GM12878 (cell line): ENCODE measurements at regions not wholly inside any gene's neighbourhood (a gene's known extent, or its start where the extent isn't known, plus 50 kb on each side); places are given as distances from the start of the nearest gene placed in this dataset.

ENCODE experiments used
- ATAC-seq: fragments of 200-7000 bp; cut with Tn5 transposase; 3 replicates; pipeline ENCODE4 v1.9.1; 2020; ENCODE audit warnings: mild to moderate bottlenecking, moderate library complexity
- BruUV-seq: library from RNA; stranded (reverse); fragments of 400-500 nt; replicated peaks from 2 replicates; lab custom pipeline; 2021; lab: Mats Ljungman, UMichigan
- CTCF ChIA-PET: fragments of 300-600 bp; sonication (Branson Sonifier 250); formaldehyde crosslinking; extraction: SDS; loops from one replicate; lab custom pipeline; 2021; ENCODE audit warnings: inconsistent platforms; lab: Yijun Ruan, JAX
- POLR2A ChIA-PET: fragments of 350-600 bp; formaldehyde crosslinking; extraction: SDS; loops from one replicate; lab custom pipeline; 2021; ENCODE audit warnings: inconsistent platforms; lab: Charles Lee
- RAD21 ChIA-PET: fragments of 300-600 bp; sonication (Branson Sonifier 250); formaldehyde crosslinking; loops from one replicate; lab custom pipeline; 2023; ENCODE audit warnings: antibody characterized with exemption; ENCODE audit not compliant: unreplicated experiment; lab: Charles Lee
- SMC1A ChIA-PET: fragments of 300-600 bp; sonication (Branson Sonifier 250); formaldehyde crosslinking; loops from one replicate; lab custom pipeline; 2023; ENCODE audit not compliant: unreplicated experiment, uncharacterized antibody; lab: Charles Lee
- DNase-seq: peaks from one replicate; pipeline ENCODE4 v3.0.0-alpha.2; 2011; ENCODE audit warnings: low read depth, low spot score
- FAIRE-seq: peaks from 3 replicates; lab custom pipeline; 2011; peaks lifted over from hg19 to GRCh38; lab: Jason Lieb, UNC
- H2AFZ ChIP-seq: 2 replicates; pipeline ENCODE4 v1.6.0; 2011; ENCODE audit warnings: low read depth, low read length, control low read depth; ENCODE audit not compliant: control insufficient read depth
- H3K27ac ChIP-seq: 2 replicates; pipeline ENCODE4 v1.5.1; 2011; ENCODE audit warnings: control low read depth; ENCODE audit not compliant: control insufficient read depth, insufficient read depth
- H3K27me3 ChIP-seq, 2 experiments: replicated peaks in 1 of 2; 2 replicates each; pipeline versions ENCODE4 v1.6.0 to v1.6.1; 2011; ENCODE audit warnings: low read length in 1 of 2; ENCODE audit not compliant: control insufficient read depth in 2 of 2, insufficient read depth in 2 of 2
- H3K36me3 ChIP-seq, 2 experiments: 2 replicates each; pipeline ENCODE4 v1.5.1; 2011; ENCODE audit warnings: low read length in 1 of 2; ENCODE audit not compliant: control insufficient read depth in 2 of 2, insufficient read depth in 2 of 2
- H3K4me1 ChIP-seq: 2 replicates; pipeline ENCODE4 v1.6.1; 2011; ENCODE audit warnings: mild to moderate bottlenecking, low read length, moderate library complexity, mixed read lengths; ENCODE audit not compliant: control insufficient read depth, insufficient read depth
- H3K4me2 ChIP-seq: 2 replicates; pipeline ENCODE4 v1.6.0; 2011; ENCODE audit warnings: control low read depth; ENCODE audit not compliant: control insufficient read depth, insufficient read depth
- H3K4me3 ChIP-seq: fragments of 200-600 bp; sonication (generic); 2 replicates; pipeline ENCODE4 v1.5.1; 2016
- H3K79me2 ChIP-seq: 2 replicates; pipeline ENCODE4 v1.6.0; 2011; ENCODE audit warnings: low read length; ENCODE audit not compliant: control insufficient read depth, insufficient read depth
- H3K9ac ChIP-seq: 2 replicates; pipeline ENCODE4 v1.8.0; 2011; ENCODE audit warnings: low read length, control low read depth, mixed read lengths; ENCODE audit not compliant: control insufficient read depth, insufficient read depth
- H3K9me3 ChIP-seq: replicated peaks from 3 replicates; pipeline ENCODE4 v1.5.1; 2011; ENCODE audit warnings: mild to moderate bottlenecking, low read length; ENCODE audit not compliant: control insufficient read depth, insufficient read depth
- H4K20me1 ChIP-seq: 2 replicates; pipeline ENCODE4 v1.6.0; 2011; ENCODE audit not compliant: control insufficient read depth, insufficient read depth
- BACH1 ChIP-seq: fragments of 450-650 bp; IDR thresholded peaks from 2 replicates; pipeline ENCODE4 v1.6.1; 2017; ENCODE audit warnings: mild to moderate bottlenecking, borderline replicate concordance
- CEBPZ ChIP-seq: fragments of 150-350 bp; IDR thresholded peaks from 2 replicates; pipeline ENCODE4 v1.6.1; 2016; ENCODE audit warnings: low read depth, low read length
- DPF2 ChIP-seq: fragments of 450-650 bp; IDR thresholded peaks from 2 replicates; pipeline ENCODE4 v1.6.1; 2017; ENCODE audit warnings: mild to moderate bottlenecking
- HDGF ChIP-seq: fragments of 450-650 bp; IDR thresholded peaks from 2 replicates; pipeline ENCODE4 v1.6.1; 2016; ENCODE audit warnings: antibody characterized with exemption
- KDM1A ChIP-seq: fragments of 200-600 bp; sonication (generic); IDR thresholded peaks from 2 replicates; pipeline ENCODE4 v1.6.1; 2016; ENCODE audit warnings: borderline replicate concordance
- MTA3 ChIP-seq: IDR thresholded peaks from 2 replicates; pipeline ENCODE4 v1.6.1; 2012; ENCODE audit warnings: low read length, inconsistent platforms, borderline replicate concordance
- NRF1 ChIP-seq: conservative IDR thresholded peaks from 2 replicates; pipeline ENCODE4 v1.6.1; 2011; ENCODE audit warnings: mild to moderate bottlenecking, low read depth, low read length, improper control_type of control experiment
- RBBP5 ChIP-seq: fragments of 200-600 bp; sonication (generic); conservative IDR thresholded peaks from 2 replicates; pipeline ENCODE4 v1.6.1; 2016
- SUZ12 ChIP-seq: fragments of 200-600 bp; sonication (generic); IDR thresholded peaks from one replicate; pipeline ENCODE4 v1.6.1; 2018; ENCODE audit warnings: antibody characterized with exemption, mild to moderate bottlenecking; ENCODE audit not compliant: unreplicated experiment
- WRNIP1 ChIP-seq: IDR thresholded peaks from 2 replicates; pipeline ENCODE4 v1.6.1; 2011; ENCODE audit warnings: low read depth, low read length, improper control_type of control experiment, borderline replicate concordance
- WGBS: methylation state at CpG from one replicate; pipeline ENCODE4 v1.1.6; 2016; ENCODE audit warnings: low lambda C conversion rate; ENCODE audit not compliant: insufficient replicate concordance, insufficient coverage; ENCODE audit errors: missing lambda C conversion rate; 5-methylcytosine and 5-hydroxymethylcytosine counted together
- in situ Hi-C: fragments of 300-500 bp; cut with MboI; formaldehyde crosslinking; loops from 9 replicates; pipeline ENCODE4 v1.14.3; 2018; ENCODE audit warnings: mixed read lengths
- intact Hi-C: fragments of 100-400 bp; cut with micrococcal nuclease; formaldehyde crosslinking; loops from one replicate; pipeline ENCODE4 v1.14.2; 2022; ENCODE audit not compliant: unreplicated experiment
- TF ChIP-seq, protein P1 (sequence below): fragments of 450-650 bp; IDR thresholded peaks from 2 replicates; pipeline ENCODE4 v1.6.1; 2017; ENCODE audit warnings: mild to moderate bottlenecking
- TF ChIP-seq, protein P2 (sequence below): fragments of 450-650 bp; IDR thresholded peaks from 2 replicates; pipeline ENCODE4 v1.6.1; 2017; ENCODE audit warnings: borderline replicate concordance

DNA sequence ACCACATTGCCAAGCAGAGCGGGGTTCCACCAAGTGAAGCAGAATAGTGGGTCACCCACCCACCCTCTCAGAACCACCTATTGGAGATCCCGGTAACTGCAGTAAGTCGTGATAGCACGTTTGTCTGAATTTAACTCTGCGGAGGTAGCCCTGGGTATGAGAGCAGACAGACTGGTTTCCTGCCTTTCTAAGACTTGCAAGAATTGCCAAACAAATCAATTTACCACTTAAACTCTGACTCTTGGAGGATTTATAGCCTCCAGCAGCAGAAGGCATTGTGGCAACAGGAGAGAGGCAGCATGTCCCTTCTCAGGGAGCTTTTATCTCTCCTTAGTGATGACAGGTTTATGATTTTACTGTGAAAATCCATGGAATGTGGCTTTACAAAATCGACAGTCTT lies 287.9 kb upstream of the FMN2 start:
- no peaks in the 10 kb centered on the region for H3K27me3 ChIP-seq
- no peaks in the 10 kb centered on the region for H3K4me1 ChIP-seq
- BruUV-seq: no TSS peak
- no peak for FAIRE-seq
- H3K27ac ChIP-seq: no peak overlapping the region
- no peak overlapping the region for H3K4me2 ChIP-seq
- TF ChIP-seq DPF2: no peak
- no peak for TF ChIP-seq MTA3
- TF ChIP-seq RBBP5: no peak
- TF ChIP-seq, protein P1, sequence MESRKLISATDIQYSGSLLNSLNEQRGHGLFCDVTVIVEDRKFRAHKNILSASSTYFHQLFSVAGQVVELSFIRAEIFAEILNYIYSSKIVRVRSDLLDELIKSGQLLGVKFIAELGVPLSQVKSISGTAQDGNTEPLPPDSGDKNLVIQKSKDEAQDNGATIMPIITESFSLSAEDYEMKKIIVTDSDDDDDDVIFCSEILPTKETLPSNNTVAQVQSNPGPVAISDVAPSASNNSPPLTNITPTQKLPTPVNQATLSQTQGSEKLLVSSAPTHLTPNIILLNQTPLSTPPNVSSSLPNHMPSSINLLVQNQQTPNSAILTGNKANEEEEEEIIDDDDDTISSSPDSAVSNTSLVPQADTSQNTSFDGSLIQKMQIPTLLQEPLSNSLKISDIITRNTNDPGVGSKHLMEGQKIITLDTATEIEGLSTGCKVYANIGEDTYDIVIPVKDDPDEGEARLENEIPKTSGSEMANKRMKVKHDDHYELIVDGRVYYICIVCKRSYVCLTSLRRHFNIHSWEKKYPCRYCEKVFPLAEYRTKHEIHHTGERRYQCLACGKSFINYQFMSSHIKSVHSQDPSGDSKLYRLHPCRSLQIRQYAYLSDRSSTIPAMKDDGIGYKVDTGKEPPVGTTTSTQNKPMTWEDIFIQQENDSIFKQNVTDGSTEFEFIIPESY: no peak
- TF ChIP-seq SUZ12: no peak
- TF ChIP-seq NRF1: no peak
- TF ChIP-seq, protein P2, sequence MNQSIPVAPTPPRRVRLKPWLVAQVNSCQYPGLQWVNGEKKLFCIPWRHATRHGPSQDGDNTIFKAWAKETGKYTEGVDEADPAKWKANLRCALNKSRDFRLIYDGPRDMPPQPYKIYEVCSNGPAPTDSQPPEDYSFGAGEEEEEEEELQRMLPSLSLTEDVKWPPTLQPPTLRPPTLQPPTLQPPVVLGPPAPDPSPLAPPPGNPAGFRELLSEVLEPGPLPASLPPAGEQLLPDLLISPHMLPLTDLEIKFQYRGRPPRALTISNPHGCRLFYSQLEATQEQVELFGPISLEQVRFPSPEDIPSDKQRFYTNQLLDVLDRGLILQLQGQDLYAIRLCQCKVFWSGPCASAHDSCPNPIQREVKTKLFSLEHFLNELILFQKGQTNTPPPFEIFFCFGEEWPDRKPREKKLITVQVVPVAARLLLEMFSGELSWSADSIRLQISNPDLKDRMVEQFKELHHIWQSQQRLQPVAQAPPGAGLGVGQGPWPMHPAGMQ: no peak
- no peak for TF ChIP-seq BACH1
- no peak for TF ChIP-seq KDM1A
- TF ChIP-seq HDGF: no peak
- TF ChIP-seq WRNIP1: no peak
- no peak for TF ChIP-seq CEBPZ
- TF ChIP-seq, all 136 proteins: peak for 0
- SMC1A ChIA-PET: no interaction called here
- DNase-seq (no peak), ATAC-seq (no peak)
- no peak overlapping the region for H3K9ac ChIP-seq
- in situ Hi-C loops: no loop called here
- POLR2A ChIA-PET: no interaction called here
- no peaks in the 10 kb centered on the region for H4K20me1 ChIP-seq
- WGBS: 54% methylated on average over 6 of the region's 6 CpGs
- no peaks in the 10 kb centered on the region for H3K36me3 ChIP-seq
- intact Hi-C loops: no loop called here
- no peak overlapping the region for H3K4me3 ChIP-seq
- RAD21 ChIA-PET: no interaction called here
- no peaks in the 10 kb centered on the region for H3K79me2 ChIP-seq
- H2AFZ ChIP-seq: no peak overlapping the region
- CTCF ChIA-PET: no interaction called here
- no peaks in the 10 kb centered on the region for H3K9me3 ChIP-seq
